ENCODE measurements at regions not wholly inside any gene's neighbourhood (a gene's known extent, or its start where the extent isn't known, plus 50 kb on each side); places are given as distances from the start of the nearest gene placed in this dataset.

DNA sequence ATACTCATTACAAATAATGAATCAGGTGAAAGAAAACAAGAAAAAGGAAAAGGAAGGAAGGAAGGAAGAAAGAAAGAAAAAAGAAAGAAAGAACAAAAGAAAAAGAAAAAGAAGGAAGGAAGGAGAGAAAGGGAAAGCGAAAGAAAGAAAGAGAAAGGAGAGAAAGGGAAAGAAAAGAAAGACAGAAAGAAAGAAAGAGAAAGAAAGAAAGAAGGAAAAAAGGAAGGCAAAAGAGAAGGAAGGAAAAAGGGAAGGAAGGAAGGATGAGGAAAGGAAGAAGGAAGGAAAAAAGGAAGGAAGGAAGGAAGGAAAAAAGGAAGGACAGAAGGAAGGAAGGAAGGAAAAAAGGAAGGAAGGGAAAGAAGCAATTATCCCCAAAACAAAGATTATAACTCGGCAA is 1460.4 kb upstream of the PIK3C3 start:
- no peak for FAIRE-seq

DNA sequence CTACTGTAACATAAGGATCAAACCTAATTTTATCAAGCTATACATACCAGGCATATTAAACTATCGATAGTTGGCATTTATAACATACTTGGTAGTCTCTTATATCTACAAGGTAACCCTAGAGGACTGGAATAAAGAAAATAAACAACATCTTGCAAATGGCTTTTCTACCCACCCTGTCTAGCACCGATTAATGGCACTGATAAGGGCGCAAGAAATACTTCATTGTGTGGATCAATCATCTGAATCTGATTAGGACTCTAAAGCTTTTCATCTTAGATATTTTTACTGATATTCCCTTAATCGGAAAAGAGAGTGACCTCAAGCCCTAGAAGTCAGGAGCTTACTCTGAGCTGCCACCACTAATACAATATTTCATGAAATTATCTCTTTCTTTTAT is 1461.7 kb upstream of the PIK3C3 start:
- FAIRE-seq = no peak

DNA sequence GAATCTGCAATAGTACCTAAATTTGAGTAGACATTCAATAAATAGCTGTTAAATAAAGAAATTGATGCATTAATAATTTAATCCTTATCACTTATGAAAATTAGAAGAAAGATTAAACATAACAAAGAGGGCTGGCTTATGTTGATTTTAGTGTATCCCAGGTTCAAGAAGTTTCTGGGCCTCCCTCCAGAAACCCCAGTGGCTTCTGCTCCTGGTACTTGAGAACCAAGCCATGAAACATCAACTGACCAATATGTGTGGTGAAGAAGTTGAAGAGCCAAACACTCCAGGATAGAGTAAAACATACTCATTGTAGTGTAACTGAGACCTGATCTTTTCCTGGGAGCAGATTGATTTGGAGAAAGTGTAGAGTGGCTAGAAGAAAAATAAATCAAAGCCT is 1465.7 kb upstream of the PIK3C3 start:
- no peak for FAIRE-seq

DNA sequence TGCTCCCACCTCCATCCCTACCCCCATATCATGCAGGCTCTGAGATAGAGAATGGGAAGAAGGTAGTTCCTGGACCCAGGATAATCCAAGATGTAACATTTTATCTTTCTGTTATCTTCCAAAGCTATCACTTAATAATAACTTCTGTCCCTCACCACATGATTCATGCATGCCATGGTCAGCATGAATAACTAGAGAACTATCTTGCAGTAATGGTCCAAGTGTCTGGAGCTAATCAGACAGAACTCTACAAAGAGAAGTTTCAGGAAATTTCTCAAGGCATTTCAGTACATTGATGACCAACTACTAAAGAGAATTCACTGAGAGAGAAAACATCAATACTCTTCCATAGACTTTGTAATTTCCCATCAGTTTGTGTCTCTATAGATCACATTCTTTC is 1469.7 kb upstream of the PIK3C3 start:
- FAIRE-seq = no peak

DNA sequence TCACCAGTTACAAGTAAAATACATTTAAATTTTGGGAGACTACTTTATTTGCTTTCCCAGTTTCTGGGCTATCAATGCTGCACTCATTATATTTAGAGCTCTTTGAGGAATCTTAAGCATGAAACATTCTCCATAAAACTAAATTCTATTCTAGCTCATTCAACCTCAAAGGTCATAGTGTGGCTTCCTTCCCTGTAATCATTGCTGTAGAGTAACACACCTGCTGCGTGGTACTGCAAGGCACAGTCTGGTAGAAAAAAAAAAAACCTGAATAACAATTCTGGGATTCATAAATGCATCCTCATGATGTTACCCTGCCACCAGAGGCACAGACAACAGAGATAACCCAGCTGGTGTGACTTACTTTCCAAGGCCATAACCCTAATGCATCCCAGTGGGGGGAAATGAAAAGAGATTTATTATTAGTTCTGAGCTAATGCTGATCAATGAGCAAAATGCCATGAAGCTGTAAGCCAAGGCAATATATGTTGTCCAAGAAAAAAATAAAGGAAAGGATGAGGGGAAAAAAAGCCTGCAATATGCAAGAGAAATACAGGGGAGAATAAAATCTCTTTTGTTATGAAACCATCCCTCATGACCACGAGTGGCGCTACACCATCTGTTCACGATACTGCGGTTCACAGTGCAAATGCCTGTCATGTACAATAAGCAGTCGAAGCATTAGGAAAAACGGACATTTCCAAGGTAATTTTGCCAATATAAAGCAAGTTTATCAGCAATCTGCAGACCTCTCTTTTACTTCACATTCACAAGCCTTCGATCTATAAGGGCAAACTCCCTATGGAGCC is 1481.6 kb upstream of the PIK3C3 start:
- FAIRE-seq = no peak

DNA sequence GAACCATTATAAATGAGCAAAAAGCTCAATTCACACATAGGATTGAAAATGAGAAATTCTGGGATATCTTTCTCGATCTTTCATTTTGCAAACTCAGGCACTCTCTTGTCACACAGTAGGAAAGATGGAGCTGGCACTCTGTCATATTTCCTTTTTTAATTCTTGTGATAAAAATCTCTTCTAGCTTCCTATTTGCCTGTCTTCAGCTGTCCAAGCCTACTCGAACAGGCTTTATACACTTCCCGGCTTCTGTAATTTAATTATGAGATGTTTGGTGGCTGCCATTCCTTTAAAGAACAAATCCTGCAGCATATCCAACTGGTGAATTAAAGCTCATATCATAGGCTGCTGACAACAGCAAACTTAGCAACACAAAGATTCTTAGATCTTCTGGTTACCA is 1484.3 kb upstream of the PIK3C3 start:
- no peak for FAIRE-seq

DNA sequence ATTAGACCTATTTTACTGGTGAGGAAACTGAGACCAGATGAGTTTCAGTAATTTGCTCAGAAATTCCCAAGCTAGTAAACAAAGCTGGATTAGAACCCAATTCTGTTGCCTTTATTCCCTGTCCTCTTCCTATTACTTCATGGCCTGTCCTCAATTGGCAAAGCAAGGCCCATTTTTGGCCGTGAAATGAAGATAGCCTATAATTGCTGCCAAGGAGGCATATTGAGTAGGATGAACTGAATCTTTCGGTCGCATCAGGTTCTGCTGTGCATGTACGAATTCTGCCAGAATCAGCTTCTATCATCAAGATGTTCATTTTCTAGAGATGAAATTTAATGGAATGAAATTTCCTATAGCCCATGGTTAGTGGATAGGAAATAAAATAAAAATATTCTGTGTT is 1485.2 kb upstream of the PIK3C3 start:
- no peak for FAIRE-seq

DNA sequence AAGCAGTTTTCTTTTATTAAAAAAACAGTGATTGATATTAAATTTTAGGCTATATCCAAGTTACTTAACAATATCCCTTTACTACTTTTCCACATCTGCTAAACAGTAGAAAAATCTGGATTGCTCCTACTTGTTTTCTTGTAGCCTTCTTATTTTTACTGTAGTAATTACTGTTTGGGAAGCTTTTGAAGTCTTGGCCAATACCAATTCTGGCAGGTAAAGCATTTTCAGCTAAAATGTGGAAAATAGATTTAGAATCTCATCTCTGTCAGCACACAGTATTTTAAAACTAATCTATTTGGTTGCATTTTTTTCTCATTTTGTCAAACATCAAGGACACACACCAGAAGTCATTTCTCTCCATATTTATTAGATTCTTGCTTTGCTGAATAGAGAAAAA is 1485.7 kb upstream of the PIK3C3 start:
- FAIRE-seq = no peak

DNA sequence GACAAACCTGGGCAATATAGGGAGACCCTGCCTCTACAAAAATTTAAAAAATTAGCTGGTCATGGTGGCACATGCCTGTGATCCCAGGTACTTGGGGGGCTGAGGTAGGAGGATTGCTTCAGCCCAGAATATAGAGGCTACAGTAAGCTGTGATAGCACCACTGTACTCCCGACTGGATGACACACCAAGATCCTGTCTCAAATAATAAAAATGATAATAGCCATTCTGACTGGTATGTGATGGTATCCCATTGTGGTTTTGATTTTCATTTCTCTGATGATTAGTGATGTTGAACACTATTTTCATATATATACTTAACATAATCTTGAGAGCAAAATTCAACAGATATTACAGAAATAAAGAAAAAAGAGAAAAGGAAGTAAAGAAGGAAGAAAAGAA is 1491.0 kb upstream of the PIK3C3 start:
- no peak for FAIRE-seq

DNA sequence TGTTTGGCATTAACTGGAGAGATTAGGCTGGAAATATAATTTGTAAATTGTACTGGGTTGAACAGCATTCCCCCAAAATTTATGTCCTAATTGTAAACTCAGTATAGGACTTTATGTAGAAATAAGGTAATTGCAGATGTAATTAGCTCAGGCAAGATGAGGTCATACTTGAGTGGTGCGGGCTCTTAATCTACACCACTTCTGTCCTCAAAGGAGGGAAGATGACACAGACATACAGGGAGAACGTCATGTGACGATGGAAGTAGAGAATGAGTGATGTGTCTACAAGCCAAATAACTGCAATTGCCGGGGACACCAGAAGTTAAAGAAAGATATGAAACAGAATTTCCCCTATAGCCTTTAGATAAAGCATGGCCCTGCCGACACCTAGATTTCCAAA is 1501.1 kb upstream of the PIK3C3 start:
- no peak for FAIRE-seq

DNA sequence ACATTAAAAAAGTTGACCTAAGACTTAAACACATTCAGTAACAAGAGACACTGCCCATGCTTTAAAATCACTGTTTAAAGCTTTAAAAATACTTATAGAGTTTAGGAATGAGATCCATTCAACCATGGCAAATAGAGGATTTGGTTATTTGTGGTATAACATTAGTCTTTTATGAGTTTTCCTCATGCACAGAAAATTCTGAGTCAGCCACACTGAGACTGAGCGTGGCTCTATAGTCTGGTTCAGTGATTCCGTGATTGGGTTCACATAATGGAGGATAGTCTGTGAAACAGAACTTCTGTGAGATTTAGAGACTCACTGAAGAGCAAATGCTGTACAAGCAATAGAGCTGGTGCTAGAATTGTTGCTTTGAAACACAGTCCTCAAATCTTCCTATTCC is 1502.4 kb upstream of the PIK3C3 start:
- FAIRE-seq = no peak

DNA sequence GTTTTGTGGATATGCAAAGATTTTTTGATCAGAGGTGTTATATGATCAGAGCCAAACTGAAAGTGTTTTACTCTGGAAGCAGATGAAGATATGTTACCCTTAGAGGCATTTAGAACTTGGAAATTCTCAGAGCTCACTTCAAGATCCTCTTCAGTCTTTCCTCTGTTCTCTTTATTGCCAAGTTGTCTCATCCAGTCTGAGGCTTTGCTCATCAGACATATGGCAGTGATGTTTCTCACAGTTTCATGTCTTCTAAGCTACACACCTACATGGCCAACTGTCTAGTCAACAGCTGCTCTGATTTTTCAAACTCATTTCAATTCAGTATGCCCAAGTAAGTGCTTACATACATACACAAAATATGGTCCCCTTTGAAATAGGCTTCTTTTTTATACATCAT is 1504.3 kb upstream of the PIK3C3 start:
- FAIRE-seq = no peak

DNA sequence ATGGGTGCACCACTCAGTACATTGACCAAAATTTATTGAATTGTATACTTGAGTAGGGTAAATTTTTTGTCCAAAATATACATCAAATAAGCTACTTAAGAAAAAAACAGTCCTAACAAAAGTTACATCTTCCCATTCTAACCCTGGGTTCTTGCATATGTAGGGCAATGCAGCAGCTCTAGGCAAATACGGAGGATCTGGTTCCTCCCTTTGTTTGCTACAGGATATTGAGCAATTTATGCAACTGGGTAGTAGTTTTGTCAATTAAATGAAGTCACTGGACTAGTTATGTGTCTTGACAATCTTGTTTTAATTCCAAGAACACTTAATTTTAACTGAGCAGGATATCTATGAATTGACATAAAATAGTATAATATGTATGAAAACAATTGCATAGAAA is 1507.2 kb upstream of the PIK3C3 start:
- FAIRE-seq = no peak

DNA sequence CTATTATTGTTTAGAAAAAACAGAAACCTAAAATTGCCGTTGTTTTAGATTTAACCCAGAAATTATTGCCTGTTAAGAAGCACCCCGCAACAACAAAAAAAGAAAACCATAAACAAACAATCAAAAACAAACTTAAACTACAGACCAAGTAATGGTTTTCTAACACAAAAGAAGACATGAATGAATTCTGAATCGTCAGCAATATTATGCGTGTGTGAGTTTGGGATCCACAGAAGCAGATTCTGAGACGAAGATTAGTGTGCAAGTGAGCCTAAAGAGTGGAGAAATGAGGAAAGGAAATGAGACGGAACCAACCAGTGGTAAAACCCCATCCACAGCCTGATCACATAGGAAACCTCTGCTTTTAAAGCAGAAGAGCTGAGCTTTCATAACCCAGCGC is 1514.9 kb upstream of the PIK3C3 start:
- FAIRE-seq = no peak

DNA sequence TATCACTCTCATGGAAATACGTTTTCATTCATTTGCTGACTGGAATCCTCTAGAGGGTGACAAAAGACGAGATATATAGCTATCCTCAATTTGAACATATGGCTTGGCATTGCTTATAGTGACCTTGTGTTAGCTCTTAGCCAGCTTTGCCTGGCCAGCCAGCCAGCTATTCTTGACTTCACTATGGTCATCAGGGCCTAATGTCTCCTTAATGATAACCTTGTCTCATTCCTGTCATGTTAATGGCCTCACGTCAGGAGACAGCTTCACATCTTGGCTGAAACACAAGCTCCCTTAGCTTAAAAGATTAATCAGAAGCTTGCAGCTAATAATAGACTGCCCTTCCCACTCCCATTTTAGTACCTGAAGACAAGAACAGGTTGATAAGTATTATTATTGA is 1517.5 kb upstream of the PIK3C3 start:
- FAIRE-seq = no peak

DNA sequence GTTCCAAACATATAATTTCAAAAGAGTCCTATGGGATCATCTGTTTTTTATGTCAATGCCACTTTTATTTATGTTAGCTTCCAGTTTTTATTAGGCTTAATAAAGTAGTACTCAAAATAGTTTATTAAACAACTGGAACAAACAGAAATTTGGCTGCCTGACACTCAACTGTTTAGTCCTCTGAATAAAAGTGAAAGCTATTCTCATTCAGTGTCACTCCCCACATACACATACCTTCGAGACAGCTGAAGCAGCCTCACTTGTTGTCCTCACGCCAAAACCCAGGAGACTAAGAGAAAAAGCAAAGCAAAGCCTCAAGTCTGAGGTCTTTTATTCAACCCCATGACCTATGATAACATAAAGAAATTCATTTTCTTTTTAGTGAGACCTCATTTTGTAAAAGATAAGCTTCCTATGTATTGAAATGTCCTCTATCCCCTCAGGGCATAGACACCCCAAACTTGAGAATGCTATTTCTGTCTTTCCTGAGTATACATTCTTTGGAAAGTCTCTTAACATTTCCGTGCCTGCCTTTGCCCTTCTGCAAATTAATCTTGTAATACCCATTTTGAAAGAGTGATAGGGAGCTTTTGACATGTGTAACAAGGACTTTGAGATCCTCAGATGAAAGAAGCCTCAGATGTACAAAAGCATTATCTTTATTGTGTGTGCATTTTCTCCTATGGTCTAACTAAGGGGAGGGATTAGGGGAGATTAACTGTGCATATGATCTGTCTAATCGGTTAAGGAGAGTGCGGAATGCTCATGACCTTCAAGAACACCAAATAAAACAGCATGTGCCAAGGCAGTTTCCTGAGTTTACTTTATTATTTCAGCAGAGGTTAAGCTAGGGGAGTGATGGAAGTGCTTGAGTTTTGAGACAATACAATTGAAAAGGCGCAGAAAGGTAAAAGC is 1523.7 kb upstream of the PIK3C3 start:
- no peak for FAIRE-seq

DNA sequence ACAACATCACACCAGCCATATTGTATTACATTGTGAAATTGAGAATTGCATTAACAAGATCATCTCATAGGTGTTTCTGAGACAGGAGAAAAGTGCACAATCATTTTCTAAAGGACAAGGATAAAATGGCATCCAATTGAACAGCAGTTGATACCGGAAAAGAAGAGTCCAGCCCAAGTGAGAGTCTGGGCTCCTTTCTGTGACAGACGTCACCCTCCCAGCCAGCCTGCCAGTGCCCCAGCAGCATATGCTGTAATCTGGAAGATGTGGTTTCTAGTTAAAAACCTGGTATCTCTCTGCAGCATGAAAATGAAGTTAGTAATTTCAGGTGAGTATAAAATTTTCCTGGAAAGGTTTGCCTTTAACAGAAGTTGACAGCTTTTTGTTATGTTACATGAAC is 1531.7 kb upstream of the PIK3C3 start:
- no peak for FAIRE-seq

DNA sequence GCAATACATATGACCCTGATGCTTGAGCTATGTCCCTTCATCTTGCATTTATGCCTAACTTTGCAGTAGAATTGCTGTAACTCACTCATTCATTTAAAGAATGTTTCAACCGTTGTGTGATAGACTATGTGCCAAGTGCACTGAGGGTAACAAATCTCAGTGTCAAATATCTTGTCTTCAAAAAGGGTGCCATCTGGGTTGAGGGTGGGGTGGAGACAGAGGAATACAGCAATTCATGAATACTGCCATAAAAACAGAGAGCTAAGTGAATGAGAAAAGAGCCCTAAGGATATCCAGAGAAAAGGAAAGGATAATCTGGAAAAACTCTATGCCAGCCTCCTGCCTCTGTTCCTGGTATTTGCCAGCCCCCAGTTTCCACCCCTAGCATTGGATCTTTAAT is 1534.4 kb upstream of the PIK3C3 start:
- no peak for FAIRE-seq

DNA sequence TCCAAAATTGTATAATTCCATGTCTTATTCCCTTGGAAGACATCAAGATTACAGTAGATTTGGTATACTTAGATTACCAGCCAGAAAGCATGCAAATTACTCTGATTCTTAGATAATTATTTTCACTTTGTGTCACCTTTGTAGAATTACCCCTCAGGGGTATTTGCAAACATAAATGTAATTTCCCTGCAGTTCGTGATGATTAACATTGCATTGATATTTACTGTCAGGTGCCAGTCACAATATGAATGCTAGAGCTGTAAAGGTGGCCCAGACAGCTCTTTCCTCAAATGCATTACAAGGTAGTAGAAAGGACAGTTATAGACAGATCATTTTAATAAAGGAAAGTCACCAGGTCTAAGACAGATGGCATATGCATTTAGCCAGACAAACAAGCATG is 1537.5 kb upstream of the PIK3C3 start:
- no peak for FAIRE-seq

DNA sequence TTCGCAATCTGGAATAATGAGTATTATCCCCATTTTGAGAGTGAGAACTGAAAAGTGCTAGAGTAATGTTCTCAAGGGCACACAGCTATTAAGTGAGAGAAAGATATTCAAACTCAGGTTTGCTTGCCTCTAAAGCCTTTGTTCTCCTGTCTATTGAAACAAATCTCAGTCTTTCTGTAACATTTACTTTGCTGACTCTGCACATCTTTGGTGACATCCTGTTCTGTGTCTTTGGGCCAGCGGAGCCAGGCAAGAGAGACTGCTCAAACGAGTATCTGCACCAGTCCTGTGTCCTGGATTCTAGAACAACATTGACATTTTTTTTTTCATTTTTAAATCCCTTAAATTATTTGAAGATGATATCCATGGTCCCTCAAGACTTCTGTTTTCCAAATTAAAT is 1539.2 kb upstream of the PIK3C3 start:
- FAIRE-seq = no peak

DNA sequence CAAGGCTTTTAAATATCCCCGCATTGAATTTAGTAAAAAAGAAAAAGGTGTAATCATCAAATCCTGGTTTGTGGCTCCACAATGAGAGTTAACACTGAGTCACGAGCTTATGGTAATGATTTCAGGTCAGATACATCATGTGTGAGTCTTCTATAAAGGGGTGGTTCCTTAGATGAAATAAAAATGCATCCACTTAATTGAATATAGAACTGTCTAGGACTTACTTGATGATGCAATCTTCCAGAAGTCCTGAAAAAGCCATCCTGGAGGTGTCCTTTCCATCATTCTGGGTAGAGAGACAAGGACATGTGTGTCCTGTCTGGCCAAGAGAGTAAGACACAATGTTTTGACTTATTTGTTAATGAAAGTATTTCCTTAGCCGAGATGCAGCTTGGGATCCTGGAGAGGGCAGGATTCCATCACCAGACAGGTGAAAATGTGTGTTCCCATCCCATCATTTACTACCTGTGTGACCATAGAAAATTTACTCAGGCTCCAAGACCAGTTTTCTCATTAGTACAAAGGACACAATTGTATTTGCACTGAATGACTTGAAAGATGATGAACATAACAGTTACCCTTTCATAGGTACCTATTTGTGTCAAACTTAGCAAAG is 1539.8 kb upstream of the PIK3C3 start:
- FAIRE-seq = no peak

DNA sequence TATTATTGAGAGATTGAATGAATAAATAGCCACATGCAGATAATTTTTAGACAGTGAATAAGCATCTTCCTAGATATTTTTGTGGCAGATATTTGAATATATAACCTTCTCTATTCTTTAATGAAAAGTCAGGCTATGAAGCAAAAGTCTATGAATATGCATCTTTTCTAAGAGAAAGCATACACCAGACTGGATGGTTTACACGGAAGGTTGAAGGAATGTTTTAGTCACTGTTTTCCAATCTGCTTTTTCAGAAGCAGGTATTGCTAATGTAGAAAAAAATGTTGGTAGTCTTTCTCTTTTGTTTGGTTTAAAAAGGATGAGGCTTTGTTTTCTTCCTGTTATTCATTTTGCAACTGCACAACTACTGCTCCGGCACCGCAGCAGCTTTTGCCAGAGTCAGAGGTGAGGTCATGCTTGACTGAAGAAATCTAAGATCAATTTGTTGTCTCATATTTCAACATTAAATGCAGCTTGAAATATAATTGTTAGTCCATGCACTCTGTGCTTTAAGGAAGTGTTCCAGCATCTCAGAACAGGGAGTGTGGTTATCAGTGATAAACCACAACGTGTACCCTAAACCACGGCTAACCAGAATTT is 1540.8 kb upstream of the PIK3C3 start:
- FAIRE-seq = no peak

DNA sequence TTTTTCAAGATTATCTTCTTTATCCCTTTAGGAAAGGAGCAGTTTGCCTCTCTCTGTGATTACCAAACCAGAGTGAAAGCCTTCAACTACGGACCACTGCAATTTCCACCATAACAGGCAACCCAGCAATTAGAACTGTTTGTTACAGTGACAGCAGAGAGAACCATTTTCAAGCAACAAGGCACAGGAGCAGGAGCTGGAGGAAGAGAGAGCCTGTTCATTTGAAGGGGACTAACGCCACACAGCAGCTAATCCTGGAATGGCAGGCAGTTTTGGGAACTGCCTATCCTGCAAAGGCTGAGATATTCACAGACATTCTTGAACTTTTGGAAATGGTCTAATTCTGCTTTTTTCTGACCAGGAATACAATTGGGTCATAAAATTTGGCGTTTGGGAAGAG is 1541.9 kb upstream of the PIK3C3 start:
- FAIRE-seq = no peak

DNA sequence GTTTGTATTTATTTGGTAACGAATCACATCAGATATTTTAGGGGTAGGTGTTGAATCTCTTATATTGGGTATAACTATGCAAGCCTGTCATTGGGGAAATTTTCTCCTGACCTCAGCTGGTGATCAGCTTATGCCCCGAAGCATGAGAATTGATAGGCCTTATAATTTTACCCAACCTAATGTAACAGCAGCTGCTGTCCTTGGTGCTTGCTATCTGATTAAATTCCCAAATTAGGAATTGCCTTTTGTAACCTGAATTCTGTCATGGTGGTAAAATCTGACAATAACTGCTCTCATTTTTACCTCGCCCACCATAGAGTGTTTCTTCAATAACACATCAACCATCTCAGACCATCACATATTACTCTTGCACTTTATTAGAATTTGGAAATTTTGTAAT is 1542.6 kb upstream of the PIK3C3 start:
- FAIRE-seq = no peak

Data from TTC549 (cell line).